Astrocyte of the cerebellum (primary cell): ENCODE measurements at regions not wholly inside any gene's neighbourhood (a gene's known extent, or its start where the extent isn't known, plus 50 kb on each side); places are given as distances from the start of the nearest gene placed in this dataset.

Experiments
- DNase-seq: peaks from one replicate; pipeline ENCODE4 v3.0.0-alpha.2; 2011; ENCODE audit warnings: low read depth
- H3K4me3 ChIP-seq: 2 replicates; pipeline ENCODE4 v1.5.1; 2011; ENCODE audit warnings: mild to moderate bottlenecking, low read depth, low read length, moderate library complexity
- in situ Hi-C: cut with HindIII; loops from 2 replicates; pipeline ENCODE4 v1.10.0; 2017; ENCODE audit warnings: low sequenced_read_pairs
- TF ChIP-seq, protein P1 (sequence below): IDR thresholded peaks from 2 replicates; pipeline ENCODE4 v1.5.1; 2012; ENCODE audit warnings: low read length, low read depth, moderate library complexity, mild to moderate bottlenecking; ENCODE audit errors: missing control alignments

GRCh38 chr4:152077582-152077981, 316.8 kb upstream of the GATB start:
- H3K4me3 ChIP-seq = no peak overlapping the region
- TF ChIP-seq, protein P1, sequence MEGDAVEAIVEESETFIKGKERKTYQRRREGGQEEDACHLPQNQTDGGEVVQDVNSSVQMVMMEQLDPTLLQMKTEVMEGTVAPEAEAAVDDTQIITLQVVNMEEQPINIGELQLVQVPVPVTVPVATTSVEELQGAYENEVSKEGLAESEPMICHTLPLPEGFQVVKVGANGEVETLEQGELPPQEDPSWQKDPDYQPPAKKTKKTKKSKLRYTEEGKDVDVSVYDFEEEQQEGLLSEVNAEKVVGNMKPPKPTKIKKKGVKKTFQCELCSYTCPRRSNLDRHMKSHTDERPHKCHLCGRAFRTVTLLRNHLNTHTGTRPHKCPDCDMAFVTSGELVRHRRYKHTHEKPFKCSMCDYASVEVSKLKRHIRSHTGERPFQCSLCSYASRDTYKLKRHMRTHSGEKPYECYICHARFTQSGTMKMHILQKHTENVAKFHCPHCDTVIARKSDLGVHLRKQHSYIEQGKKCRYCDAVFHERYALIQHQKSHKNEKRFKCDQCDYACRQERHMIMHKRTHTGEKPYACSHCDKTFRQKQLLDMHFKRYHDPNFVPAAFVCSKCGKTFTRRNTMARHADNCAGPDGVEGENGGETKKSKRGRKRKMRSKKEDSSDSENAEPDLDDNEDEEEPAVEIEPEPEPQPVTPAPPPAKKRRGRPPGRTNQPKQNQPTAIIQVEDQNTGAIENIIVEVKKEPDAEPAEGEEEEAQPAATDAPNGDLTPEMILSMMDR = no peak
- no peak for DNase-seq
- in situ Hi-C loops = no loop called here

DNA sequence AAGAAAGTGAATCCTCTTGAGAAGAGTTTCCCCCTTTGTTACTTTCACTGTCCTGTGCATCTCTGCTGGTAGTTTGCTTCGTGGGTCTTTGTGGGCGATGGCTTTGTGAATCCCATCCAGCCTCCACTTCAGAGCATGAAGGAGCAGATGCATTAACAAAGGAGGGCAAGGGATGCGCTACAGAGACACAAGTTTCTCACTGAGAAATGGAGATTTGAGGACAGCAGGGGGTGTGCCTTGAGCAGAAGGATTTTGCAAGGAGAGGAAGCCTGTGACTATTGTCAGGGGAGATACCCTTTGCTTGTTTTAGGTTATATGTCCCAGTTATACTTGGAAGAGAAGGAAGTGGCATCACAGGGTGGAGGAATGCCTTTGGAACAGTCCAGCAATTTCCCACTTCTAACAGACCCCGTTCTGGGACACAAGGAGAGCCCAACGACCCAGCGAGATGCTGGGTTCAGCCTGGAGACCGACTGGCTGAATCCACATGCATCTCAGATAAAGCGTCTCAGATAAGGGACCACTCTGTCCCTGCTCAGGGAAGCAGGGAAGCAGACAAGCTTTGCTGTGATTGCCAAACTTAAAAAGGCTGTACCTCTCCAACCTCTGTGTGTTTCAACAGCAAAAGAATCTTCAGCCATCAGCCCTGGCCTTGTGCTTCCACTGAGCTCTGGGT, 314.6 kb upstream of the GATB start:
- H3K4me3 ChIP-seq = no peak overlapping the region
- in situ Hi-C loops = no loop called here
- no peak for DNase-seq
- TF ChIP-seq, protein P1 = no peak

- no peak overlapping the region for H3K4me3 ChIP-seq
- DNase-seq = no peak
- TF ChIP-seq, protein P1 = no peak
- in situ Hi-C loops = no loop called here
These were observed 313.8 kb upstream of the GATB start for GRCh38 chr4:152074573-152074972.

GRCh38 chr4:152074088-152074437, 313.3 kb upstream of the GATB start:
- TF ChIP-seq, protein P1 = no peak
- no peak for DNase-seq
- in situ Hi-C loops = no loop called here

DNA sequence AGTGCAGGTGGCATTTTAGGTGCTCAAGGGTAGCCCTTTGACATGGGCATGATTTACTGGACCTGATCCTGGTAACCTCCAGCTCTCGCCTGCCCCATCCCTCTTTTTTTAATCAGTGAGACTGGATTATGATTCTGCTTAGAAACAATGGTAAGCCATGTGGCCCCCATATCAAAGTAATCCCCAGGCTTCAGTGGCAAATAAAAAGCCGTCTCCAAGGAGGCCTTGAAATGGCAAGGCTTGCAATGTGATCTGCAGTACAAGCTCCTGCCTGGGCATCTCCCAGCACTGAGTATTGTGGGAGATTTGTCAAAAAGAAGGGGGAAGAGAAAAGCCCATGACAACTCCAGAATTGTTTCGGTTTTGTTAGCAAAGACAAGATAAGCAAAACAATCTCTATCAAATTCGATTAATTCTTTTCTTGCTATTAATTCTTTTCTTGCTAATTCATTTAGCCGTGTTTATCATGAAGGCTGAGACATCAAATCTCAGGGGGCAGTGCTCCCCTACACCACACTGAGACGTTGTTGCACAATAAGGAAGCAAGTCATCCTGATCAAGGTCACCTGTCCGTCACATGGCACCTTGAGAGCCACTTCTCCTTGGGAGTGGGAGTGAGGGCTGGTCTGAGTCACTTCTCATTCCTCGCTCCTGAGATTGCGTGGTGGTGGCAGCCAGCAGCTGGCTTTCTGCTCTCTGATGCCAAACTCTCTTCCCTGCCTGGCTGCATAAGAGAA, 312.7 kb upstream of the GATB start:
- in situ Hi-C loops = no loop called here
- TF ChIP-seq, protein P1 = no peak
- no peak for DNase-seq
- no peak overlapping the region for H3K4me3 ChIP-seq

More at GRCh38 chr4:152074088-152074437, 313.3 kb upstream of the GATB start:
- no peak overlapping the region for H3K4me3 ChIP-seq

DNA sequence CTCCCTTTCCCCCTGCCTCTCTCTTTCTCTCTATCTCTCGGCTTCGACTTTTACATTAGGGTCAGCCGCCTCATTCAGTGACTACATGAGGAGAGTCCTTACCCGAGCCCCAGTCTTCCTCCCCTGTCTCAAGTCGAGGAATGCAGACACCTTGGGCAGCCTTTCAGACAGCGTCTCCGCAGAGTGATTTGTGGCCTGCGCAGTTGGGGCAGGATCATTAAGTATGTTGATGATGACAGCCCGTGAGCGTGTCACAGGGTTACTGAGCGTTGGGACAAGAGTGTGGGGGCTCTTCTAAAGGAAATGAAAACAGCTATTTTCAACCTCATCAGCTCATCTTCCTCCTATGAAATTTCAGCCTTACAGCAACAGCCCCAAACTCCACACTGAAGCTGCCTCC, 312.1 kb upstream of the GATB start:
- in situ Hi-C loops = no loop called here
- no peak overlapping the region for H3K4me3 ChIP-seq
- TF ChIP-seq, protein P1 = no peak
- DNase-seq = no peak
